ENCODE measurements at regions not wholly inside any gene's neighbourhood (a gene's known extent, or its start where the extent isn't known, plus 50 kb on each side); places are given as distances from the start of the nearest gene placed in this dataset.
"Not testable (repeated sequence)": the region's sequence is repeated elsewhere in the genome, so short reads cannot be mapped to it uniquely, and the experiment has no call there.

DNA sequence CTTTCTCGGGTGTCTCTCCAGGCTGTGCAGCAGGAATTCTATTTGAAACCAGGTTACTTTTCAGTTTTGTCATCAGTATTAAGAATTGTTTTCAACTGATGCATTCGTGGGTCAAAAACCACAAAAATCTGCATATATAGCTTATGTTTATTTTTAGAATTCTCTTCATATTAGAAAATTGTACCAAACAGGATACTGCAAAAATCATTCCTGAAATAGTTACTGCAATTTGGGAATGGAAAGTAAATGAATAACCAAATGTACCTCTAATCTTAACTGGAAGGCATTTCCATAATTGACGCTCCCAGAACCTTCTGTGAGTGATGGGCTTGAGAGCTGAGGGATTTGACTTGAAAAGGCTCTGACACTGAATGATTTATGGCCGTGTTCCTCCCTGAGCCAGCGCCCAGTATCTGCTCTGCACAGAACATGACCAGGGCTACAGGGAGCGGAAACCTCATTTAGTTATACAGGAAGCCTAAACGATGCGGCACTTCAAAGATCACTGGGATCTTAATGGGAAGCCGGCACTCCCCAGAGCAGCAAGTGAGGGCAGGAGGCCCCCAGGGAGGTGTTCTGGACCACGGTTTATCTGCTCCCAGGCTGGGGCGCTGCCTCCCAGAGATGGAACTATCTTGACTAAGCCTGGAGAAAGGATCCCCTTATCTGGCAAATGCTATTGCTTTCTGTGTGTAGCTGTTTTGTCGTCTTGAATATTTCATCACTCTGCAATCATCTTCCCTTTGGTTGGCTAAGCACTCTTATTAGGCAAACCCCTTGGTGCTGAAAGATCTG, 446.0 kb downstream of the QKI start:
- DNase-seq (peak in 2 of 3 donors; percentile 40 to 74), ATAC-seq (peak; percentile 75 to 81)
- WGBS: 14% methylated on average over 12 of the region's 12 CpGs
- Histone ChIP-seq H3K4me1 (ENCODE audit: control insufficient read depth, insufficient read depth, low read length) (peaks cover 4% of the 10 kb centered on the region), H3K27me3 (ENCODE audit: control insufficient read depth, insufficient read depth) (no peaks in the 10 kb centered on the region), H3K4me3 (ENCODE audit: low read length) (peak overlapping the region; percentile 26), H3K27ac (ENCODE audit: low read length) (no peak overlapping the region), H3K9me3 (ENCODE audit: control insufficient read depth, low read length) (no peaks in the 10 kb centered on the region)
- intact Hi-C loops (cut with DNase I): loop anchor here in 1 of 4 donors (10.0 kb wide), 1 partner anchor 64 kb away; no protein-coding TSS in a partner anchor

DNA sequence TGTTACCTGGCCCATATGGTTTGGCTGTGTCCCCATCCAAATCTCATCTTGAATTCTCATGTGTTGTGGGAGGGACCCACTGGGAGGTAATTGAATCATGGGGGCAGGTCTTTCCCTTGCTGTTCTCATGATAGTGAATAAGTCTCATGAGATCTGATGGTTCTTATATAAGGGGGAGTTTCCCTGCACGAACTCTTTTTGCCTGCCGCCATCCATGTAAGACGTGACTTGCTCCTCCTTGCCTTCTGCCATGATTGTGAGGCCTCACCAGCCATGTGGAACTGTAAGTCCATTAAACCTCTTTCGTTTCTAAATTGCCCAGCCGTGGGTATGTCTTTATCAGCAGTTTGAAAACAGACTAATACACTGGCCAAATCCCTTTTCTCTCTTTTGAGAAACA, 444.4 kb downstream of the QKI start:
- intact Hi-C loops (cut with DNase I); DNase-seq; ATAC-seq: not testable (repeated sequence)

DNA sequence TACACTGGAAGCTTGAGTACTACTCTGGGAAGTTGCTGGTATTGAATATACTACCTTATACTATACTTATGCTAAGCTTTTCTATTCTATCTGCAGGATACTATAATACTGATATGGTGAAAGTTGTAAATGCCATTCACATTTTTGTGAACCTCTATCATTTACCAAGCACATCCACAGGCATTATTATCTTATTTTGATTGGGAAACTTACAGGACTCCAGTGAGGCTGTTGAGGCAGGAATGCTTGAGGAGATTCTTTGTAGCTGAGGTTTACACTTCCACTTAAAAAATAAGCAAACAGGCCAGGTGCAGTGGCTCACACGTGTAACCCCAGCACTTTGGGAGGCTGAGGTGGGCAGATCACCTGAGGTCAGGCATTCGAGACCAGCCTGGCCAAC, 442.9 kb downstream of the QKI start:
- H3K4me3 ChIP-seq (ENCODE audit: low read length): no peak overlapping the region
- intact Hi-C loops (cut with DNase I): no loop called here
- 80% methylated on average over 2 of the region's 2 CpGs for WGBS

More for the DNA sequence above, 444.4 kb downstream of the QKI start:
- H3K27me3 ChIP-seq (ENCODE audit: control insufficient read depth, insufficient read depth); H3K4me3 ChIP-seq (ENCODE audit: low read length); H3K27ac ChIP-seq (ENCODE audit: low read length); H3K4me1 ChIP-seq (ENCODE audit: control insufficient read depth, insufficient read depth, low read length); H3K9me3 ChIP-seq (ENCODE audit: control insufficient read depth, low read length): not testable (repeated sequence)
- 95% methylated on average over 5 of the region's 5 CpGs for WGBS

DNA sequence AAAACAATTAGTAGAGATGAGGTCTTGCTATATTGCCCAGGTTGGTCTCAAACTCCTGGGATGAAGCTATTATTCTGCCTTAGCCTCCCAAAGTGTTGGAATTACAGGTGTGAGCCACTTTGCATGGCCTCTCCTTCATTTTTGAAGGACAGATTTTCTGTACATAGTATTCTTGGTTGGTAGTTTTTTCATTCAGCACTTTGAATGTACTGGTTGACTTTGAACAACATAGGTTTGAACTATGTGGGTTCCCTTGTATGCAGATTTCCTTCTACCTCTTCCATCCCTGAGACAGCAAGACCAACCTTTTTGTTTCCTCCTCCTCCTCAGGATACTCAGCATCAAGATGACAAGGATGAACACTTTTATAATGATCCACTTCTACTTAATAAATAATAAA, 436.4 kb downstream of the QKI start:
- H3K4me3 ChIP-seq (ENCODE audit: low read length): no peak overlapping the region
- no peaks in the 10 kb centered on the region for H3K27me3 ChIP-seq (ENCODE audit: control insufficient read depth, insufficient read depth)
- ATAC-seq (no peak), DNase-seq (no peak)
- no peak overlapping the region for H3K27ac ChIP-seq (ENCODE audit: low read length)
- peaks cover 3% of the 10 kb centered on the region for H3K9me3 ChIP-seq (ENCODE audit: control insufficient read depth, low read length)
- intact Hi-C loops (cut with DNase I): no loop called here
- no peaks in the 10 kb centered on the region for H3K4me1 ChIP-seq (ENCODE audit: control insufficient read depth, insufficient read depth, low read length)

More for the DNA sequence above, 442.9 kb downstream of the QKI start:
- peaks cover 4% of the 10 kb centered on the region for H3K4me1 ChIP-seq (ENCODE audit: control insufficient read depth, insufficient read depth, low read length)
- no peak overlapping the region for H3K27ac ChIP-seq (ENCODE audit: low read length)
- no peaks in the 10 kb centered on the region for H3K27me3 ChIP-seq (ENCODE audit: control insufficient read depth, insufficient read depth)
- H3K9me3 ChIP-seq (ENCODE audit: control insufficient read depth, low read length): no peaks in the 10 kb centered on the region
- DNase-seq (no peak), ATAC-seq (no peak)

DNA sequence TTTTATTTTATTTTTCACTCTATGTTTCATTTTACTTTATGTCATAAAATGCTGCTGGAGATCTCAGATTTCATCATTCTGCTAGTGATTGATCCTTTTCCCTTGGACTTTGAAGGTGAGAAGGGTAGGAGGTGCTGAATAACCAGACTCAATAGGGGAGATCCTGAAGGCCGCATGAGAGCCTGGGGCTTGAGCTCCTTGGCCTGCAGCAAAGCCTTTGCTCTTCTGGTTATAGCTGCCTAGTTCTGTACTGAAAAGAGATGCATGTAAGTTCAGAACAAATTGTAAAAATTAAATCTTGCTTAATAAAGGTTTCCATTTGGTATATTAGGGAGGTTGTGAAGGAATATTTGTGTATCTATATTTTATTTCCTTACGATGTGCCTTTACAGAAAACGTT, 430.2 kb downstream of the QKI start:
- Histone ChIP-seq H3K4me1 (ENCODE audit: control insufficient read depth, insufficient read depth, low read length) (no peaks in the 10 kb centered on the region), H3K27ac (ENCODE audit: low read length) (no peak overlapping the region), H3K4me3 (ENCODE audit: low read length) (no peak overlapping the region), H3K9me3 (ENCODE audit: control insufficient read depth, low read length) (no peaks in the 10 kb centered on the region), H3K27me3 (ENCODE audit: control insufficient read depth, insufficient read depth) (no peaks in the 10 kb centered on the region)
- DNase-seq: no peak
- 73% methylated on average over 3 of the region's 3 CpGs for WGBS
- intact Hi-C loops (cut with DNase I): no loop called here
- no peak for ATAC-seq

DNA sequence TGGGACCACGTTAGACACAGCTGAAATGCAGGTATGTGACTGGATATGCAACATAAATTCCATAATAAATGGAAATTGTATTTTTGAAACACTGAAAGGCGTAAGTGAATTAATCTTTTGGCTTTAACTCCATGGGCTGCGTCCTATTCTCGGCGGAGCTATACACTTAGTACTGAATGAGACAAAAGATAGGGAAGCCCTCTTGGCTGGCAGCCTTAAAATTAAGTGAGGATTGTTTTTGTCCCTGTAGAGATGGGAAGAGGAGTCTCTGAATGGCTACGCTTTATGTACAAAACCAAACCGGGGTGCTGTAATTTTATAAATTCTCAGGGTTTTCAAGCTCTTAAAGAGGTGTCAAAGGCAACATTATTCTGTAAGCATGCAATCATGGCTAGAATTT, 429.8 kb downstream of the QKI start:
- DNase-seq (no peak), ATAC-seq (peak in 1 of 2 donors; percentile 63)
- Histone ChIP-seq H3K9me3 (ENCODE audit: control insufficient read depth, low read length) (no peaks in the 10 kb centered on the region), H3K27ac (ENCODE audit: low read length) (no peak overlapping the region), H3K4me3 (ENCODE audit: low read length) (no peak overlapping the region), H3K27me3 (ENCODE audit: control insufficient read depth, insufficient read depth) (no peaks in the 10 kb centered on the region), H3K4me1 (ENCODE audit: control insufficient read depth, insufficient read depth, low read length) (no peaks in the 10 kb centered on the region)
- 41% methylated on average over 7 of the region's 7 CpGs for WGBS
- intact Hi-C loops (cut with DNase I): no loop called here

DNA sequence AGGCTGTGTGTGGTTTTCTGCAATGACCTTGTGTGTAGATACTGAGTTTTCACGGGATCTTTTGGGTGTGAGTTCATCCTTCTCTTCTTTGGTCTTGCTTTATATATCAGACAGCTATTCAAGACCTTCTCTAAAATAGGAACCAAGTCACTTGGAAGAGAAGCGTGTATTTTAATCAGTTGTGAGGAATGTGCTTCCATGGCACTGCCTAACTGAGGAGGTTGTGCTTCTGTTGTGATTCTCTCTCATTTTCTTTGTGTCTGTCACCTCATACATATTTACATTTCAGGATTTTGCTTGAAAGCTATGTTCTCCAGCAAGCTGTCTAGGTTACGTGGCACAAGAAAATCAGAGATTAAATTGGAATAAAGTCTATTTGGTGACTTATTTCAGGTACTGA, 428.7 kb downstream of the QKI start:
- no peaks in the 10 kb centered on the region for H3K9me3 ChIP-seq (ENCODE audit: control insufficient read depth, low read length)
- DNase-seq (no peak), ATAC-seq (no peak)
- no peak overlapping the region for H3K4me3 ChIP-seq (ENCODE audit: low read length)
- intact Hi-C loops (cut with DNase I): no loop called here
- H3K27ac ChIP-seq (ENCODE audit: low read length): no peak overlapping the region
- no peaks in the 10 kb centered on the region for H3K4me1 ChIP-seq (ENCODE audit: control insufficient read depth, insufficient read depth, low read length)
- no peaks in the 10 kb centered on the region for H3K27me3 ChIP-seq (ENCODE audit: control insufficient read depth, insufficient read depth)
- WGBS: 56% methylated on average over 3 of the region's 3 CpGs

DNA sequence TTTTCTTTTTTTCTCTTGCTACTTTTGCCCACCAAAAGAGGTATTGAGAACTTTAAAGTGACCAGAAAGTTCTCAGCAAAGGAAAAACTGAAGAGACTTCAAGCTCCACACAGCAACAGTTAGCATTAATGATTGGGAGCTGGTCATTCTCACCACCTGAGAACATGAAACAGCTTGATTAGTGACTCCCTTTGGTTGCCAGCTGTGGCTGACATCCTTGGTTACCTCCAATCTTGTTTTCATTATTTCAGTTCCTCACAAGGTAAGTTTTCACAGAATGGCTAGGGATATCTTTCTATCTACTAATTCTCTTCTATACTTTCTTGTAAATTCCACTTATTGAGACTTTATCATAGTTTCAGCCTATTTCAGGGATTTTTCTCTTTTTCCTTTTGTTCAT, 427.9 kb downstream of the QKI start:
- peaks cover 2% of the 10 kb centered on the region for H3K4me1 ChIP-seq (ENCODE audit: control insufficient read depth, insufficient read depth, low read length)
- ATAC-seq (no peak), DNase-seq (no peak)
- no peaks in the 10 kb centered on the region for H3K27me3 ChIP-seq (ENCODE audit: control insufficient read depth, insufficient read depth)
- intact Hi-C loops (cut with DNase I): no loop called here
- H3K4me3 ChIP-seq (ENCODE audit: low read length): no peak overlapping the region
- no peaks in the 10 kb centered on the region for H3K9me3 ChIP-seq (ENCODE audit: control insufficient read depth, low read length)
- H3K27ac ChIP-seq (ENCODE audit: low read length): no peak overlapping the region

DNA sequence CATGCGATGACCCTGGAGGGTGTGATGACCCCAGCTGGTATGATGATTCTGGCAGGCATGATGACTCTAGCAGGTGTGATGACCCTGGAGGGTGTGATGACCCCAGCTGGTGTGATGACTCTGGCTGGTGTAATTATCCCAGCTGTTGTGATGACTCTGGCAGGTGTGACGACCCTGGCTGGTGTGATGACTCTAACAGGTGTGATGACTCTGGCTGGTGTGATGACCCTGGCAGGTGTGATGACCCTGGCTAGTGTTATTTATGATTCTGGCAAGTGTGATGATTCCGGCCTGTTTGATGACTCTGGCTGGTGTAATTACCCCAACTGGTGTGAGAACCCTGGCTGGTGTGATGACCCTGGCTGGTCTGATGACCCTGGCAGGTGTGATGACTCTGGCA, 427.2 kb downstream of the QKI start:
- Histone ChIP-seq H3K27ac (ENCODE audit: low read length) (no peak overlapping the region), H3K4me1 (ENCODE audit: control insufficient read depth, insufficient read depth, low read length) (peaks cover 2% of the 10 kb centered on the region), H3K9me3 (ENCODE audit: control insufficient read depth, low read length) (no peaks in the 10 kb centered on the region), H3K4me3 (ENCODE audit: low read length) (no peak overlapping the region), H3K27me3 (ENCODE audit: control insufficient read depth, insufficient read depth) (no peaks in the 10 kb centered on the region)
- 90% methylated on average over 3 of the region's 3 CpGs for WGBS
- intact Hi-C loops (cut with DNase I): no loop called here
- no peak for ATAC-seq
- no peak for DNase-seq

DNA sequence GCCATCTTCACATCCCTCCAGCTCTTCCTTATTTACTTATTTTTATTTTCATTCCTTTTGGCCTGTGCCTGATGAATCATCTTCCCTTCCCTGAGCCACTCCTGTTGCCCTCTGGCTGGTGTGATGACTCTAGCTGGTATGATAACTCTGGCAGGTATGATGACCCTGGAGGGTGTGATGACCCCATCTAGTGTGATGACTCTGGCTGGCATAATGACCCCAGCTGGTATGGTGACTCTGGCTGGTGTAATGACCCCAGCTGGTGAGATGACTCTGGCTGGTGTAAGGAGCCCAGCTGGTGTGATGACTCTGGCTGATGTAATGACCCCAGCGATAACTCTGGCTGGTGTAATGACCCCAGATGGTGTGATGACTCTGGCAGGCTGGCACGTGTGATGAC, 426.8 kb downstream of the QKI start:
- no peak overlapping the region for H3K27ac ChIP-seq (ENCODE audit: low read length)
- H3K27me3 ChIP-seq (ENCODE audit: control insufficient read depth, insufficient read depth): no peaks in the 10 kb centered on the region
- DNase-seq (no peak), ATAC-seq (no peak)
- H3K4me3 ChIP-seq (ENCODE audit: low read length): no peak overlapping the region
- intact Hi-C loops (cut with DNase I): no loop called here
- WGBS: 77% methylated on average over 2 of the region's 2 CpGs
- no peaks in the 10 kb centered on the region for H3K9me3 ChIP-seq (ENCODE audit: control insufficient read depth, low read length)
- H3K4me1 ChIP-seq (ENCODE audit: control insufficient read depth, insufficient read depth, low read length): peaks cover 2% of the 10 kb centered on the region

DNA sequence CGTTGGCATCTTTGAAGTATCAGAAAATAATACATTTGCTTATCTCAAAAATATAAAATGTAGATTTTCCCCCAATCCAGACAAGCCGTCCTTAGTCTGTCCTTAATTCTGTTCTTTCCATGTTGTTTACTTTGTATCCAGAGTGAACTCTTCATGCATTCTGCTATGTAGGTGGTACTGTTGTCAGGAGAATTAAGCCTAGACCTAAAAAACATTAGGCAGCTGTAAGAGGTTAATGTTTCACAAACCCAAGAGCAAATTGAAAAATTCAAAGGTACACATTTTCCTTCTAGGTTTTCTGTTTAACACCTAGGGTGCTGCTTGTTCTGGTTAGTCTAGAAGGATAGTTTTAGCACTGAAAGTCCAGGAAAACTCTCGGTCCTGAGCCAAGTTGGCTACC, 426.4 kb downstream of the QKI start:
- intact Hi-C loops (cut with DNase I): no loop called here
- no peak for ATAC-seq
- Histone ChIP-seq H3K27me3 (ENCODE audit: control insufficient read depth, insufficient read depth) (no peaks in the 10 kb centered on the region), H3K9me3 (ENCODE audit: control insufficient read depth, low read length) (no peaks in the 10 kb centered on the region), H3K27ac (ENCODE audit: low read length) (no peak overlapping the region), H3K4me3 (ENCODE audit: low read length) (no peak overlapping the region), H3K4me1 (ENCODE audit: control insufficient read depth, insufficient read depth, low read length) (peaks cover 2% of the 10 kb centered on the region)
- no peak for DNase-seq
- WGBS: 85% methylated on average over 3 of the region's 3 CpGs

DNA sequence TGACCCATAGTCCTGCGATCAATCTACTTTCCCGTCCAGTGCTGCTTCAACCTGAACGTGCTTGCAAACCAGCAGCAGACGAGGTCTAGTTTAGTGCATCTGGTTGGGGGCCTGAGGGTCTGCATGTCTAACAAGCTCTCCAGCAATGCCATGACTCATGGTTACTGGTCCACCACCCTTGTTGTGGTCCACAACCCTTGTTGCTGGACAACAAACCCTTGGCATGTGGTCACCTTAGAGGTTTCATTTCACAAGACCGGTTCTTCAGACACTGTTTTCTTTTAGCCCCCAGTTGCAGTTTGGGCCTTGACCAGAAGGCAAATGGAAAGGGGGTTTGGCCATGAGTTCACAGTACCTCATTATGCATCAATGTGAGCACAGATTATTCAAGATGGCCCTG, 424.8 kb downstream of the QKI start:
- peaks cover 2% of the 10 kb centered on the region for H3K4me1 ChIP-seq (ENCODE audit: control insufficient read depth, insufficient read depth, low read length)
- no peaks in the 10 kb centered on the region for H3K27me3 ChIP-seq (ENCODE audit: control insufficient read depth, insufficient read depth)
- no peak for ATAC-seq
- H3K9me3 ChIP-seq (ENCODE audit: control insufficient read depth, low read length): no peaks in the 10 kb centered on the region
- DNase-seq: no peak
- H3K27ac ChIP-seq (ENCODE audit: low read length): no peak overlapping the region
- H3K4me3 ChIP-seq (ENCODE audit: low read length): no peak overlapping the region
- 95% methylated on average over 5 of the region's 5 CpGs for WGBS
- intact Hi-C loops (cut with DNase I): loop anchor here in 1 of 4 donors (10.0 kb wide), 1 partner anchor 266 kb away; no protein-coding TSS in a partner anchor

All from right cardiac atrium (tissue), 5 donors.